T1000 (cell line): ENCODE measurements at regions not wholly inside any gene's neighbourhood (a gene's known extent, or its start where the extent isn't known, plus 50 kb on each side); places are given as distances from the start of the nearest gene placed in this dataset.
"Not testable (repeated sequence)": the region's sequence is repeated elsewhere in the genome, so short reads cannot be mapped to it uniquely, and the experiment has no call there.

Experiments used
- DNase-seq: peaks from one replicate; lab custom pipeline; 2025; ENCODE audit warnings: mixed read lengths; lab: John Stamatoyannopoulos, UW

GRCh38 chr3:152151877-152152765 is 116.6 kb upstream of the MBNL1 start:
- not testable (repeated sequence) for DNase-seq

DNA sequence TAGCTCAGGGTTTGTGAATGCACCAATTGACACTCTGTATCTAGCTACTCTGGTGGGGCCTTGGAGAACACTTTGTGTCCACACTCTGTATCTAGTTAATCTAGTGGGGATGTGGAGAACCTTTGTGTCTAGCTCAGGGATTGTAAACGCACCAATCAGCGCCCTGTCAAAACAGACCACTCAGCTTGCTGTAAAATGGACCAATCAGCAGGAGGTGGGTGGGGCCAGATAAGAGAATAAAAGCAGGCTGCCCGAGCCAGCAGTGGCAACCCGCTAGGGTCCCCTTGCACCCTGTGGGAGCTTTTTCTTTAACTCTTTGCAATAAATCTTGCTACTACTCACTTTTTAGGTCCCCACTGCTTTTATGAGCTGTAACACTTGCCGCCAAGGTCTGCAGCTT is 115.6 kb upstream of the MBNL1 start:
- DNase-seq: not testable (repeated sequence)

GRCh38 chr3:152155246-152156020 is 113.3 kb upstream of the MBNL1 start:
- no peak for DNase-seq

- DNase-seq: no peak
Observed at GRCh38 chr3:152156880-152157279, 111.8 kb upstream of the MBNL1 start.

DNA sequence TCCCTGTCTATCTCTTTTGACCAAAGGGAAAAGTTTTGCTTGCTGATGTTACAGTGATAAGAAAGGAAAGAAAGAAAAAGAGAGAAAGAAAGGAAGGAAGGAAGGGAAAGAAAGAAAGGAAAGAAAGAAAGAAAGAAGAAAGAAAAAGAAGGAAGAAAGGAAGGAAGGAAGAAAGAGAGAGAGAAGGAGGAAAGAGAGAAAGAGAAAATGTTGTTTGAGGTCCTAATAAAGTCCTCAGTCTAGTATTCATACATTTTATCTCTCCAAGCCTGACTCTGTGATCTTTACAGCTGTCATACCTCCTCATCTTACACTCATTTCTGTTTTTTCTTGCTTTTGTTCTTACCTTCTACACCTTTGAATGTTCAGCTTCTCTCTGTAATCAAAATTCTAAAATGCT is 111.4 kb upstream of the MBNL1 start:
- no peak for DNase-seq

- no peak for DNase-seq
Observed at GRCh38 chr3:152159328-152159727, 109.4 kb upstream of the MBNL1 start.

GRCh38 chr3:152160350-152161011 is 108.2 kb upstream of the MBNL1 start:
- DNase-seq: no peak

DNA sequence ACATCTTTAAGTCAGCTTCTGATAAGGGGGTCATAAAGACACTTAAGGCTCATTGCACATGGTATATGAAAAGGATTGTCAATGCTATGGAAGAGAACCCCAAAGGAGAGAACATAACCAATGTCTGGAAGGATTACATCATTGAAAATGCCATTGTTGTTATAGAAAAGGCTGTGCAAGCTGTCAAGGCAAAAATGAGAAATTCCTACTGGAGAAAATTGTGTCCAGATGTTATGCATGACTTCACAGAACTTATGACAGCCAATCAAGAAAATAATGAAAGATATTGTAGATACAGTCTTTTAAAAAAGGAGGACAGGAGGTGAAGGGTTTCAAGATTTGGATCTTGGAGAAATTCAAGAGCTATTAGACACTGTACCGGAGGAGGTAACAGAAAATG is 96.3 kb upstream of the MBNL1 start:
- no peak for DNase-seq

DNA sequence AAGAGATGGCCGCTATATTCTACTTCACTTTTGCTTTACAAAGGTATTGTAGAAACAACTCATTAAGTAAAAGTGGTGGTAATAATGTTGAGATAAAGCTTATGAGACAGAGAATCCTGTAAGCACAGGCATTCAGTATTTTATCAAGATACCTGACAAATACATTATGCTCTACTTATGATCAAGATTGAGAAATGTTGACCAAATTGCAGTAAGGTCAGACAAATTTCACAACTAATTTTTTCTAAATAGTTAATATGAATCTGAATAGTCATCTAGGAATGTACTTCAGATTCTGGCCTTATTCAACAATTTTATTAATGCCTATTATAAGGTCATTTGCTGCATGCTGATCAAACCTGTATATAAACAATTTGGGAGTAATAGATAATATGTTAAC is 95.1 kb upstream of the MBNL1 start:
- DNase-seq: no peak

GRCh38 chr3:152174876-152175527 is 93.7 kb upstream of the MBNL1 start:
- DNase-seq: no peak

DNA sequence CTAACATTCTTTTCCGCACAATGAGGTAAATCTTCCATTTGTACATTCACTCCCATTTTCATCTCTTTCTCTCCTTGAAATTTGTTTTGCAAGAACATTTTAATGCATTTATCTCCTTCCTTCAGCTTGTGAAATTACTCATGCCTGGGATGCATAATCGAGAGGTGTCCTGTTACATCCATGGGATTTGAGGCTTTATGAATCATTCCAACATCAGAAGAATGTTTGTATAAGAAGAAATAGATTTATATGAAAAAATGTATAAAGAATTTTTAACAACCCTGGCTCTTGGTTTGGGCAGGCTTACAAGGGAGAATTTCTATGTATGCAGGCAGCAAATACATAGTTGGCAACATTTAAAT is 93.2 kb upstream of the MBNL1 start:
- DNase-seq: no peak

- no peak for DNase-seq
Observed at GRCh38 chr3:152176241-152176640, 92.5 kb upstream of the MBNL1 start.

DNA sequence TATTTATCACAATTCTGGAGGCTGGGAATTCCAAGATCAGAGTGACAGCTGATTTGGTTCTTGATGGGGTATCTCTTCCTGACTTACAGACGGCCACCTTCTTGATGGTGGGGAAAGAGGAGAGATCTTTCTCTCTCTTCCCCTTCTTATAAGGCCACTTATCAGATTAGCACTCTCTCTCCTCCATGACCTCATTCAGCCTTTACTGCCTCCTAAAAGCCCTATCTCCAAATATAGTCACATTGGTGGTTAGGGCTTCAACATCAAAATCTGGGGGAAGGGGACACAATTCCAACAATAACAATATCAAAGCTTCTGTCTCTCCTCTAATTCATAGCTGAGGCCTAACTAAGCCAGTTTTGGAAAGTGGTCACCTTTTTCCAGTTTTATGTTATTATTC is 91.7 kb upstream of the MBNL1 start:
- no peak for DNase-seq

DNA sequence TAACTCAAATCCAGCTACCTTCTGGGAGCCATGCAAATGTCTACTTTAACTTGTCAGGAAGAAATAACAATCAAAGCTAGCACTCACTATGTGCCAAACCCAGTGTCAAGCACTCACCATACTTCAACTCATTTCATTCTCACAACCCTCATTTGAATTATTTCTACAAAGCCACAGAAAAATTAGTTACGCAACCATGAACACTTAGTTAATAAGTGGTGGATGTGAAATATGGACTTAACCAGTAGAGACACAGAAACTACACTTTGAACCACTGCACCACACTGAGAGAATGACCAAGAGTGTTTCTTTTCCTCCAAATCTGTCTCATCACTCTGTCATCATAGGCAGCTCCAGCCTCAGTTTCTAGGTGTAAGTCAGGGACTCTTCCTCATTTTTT is 91.0 kb upstream of the MBNL1 start:
- no peak for DNase-seq

DNA sequence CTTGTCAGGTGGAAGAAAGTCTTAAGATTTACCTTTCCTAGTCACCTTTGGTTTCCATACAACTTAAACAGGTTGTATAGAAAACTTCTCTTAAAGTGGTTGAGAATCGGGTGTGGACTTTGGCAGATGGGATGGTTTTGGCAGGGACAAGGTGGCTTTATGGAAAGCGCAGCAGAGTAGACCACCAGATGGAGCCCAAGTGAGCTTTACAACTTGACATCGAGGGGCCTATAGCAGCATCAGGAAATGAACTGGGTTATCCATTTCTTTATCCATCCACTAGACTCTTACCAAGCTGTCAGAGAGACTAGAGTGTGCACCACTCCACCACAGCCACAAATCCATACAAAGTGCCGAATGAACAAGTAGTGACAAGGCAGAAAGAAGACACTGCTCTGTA is 85.3 kb upstream of the MBNL1 start:
- DNase-seq: no peak

DNA sequence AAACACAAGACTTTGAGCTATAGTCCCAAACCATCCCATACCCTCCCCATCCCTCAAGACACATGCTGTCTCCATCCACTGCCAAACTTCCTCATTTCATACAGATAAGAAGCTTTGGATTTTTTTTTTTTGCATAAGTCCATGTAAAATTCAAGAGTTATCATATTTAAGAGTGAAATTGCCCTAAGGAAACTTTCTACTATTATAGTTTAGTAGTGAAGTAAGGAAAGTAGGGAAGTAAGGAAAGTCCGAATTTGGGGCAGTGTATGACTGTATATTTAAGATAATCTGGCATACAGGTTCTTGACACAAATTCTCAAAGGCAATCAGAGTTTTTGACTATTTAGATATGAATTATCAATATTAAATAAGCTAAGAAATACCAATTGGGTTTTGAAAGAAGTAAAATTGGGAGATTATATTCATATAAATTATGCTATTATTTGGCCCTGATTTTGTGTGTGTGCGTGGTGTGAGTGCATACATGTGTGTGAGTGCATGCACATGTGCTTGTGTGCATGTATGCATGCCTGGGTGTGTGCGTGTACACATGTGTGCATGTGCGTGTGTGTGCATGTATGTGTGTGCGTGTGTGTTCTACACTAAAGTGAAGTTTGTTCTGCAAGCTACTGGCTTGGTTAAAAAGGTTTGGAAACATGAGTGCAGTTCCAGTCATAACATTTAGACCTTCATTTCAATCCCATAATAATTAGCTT is 83.6 kb upstream of the MBNL1 start:
- DNase-seq: no peak

- DNase-seq: no peak
Observed at GRCh38 chr3:152185891-152186630, 82.7 kb upstream of the MBNL1 start.

DNA sequence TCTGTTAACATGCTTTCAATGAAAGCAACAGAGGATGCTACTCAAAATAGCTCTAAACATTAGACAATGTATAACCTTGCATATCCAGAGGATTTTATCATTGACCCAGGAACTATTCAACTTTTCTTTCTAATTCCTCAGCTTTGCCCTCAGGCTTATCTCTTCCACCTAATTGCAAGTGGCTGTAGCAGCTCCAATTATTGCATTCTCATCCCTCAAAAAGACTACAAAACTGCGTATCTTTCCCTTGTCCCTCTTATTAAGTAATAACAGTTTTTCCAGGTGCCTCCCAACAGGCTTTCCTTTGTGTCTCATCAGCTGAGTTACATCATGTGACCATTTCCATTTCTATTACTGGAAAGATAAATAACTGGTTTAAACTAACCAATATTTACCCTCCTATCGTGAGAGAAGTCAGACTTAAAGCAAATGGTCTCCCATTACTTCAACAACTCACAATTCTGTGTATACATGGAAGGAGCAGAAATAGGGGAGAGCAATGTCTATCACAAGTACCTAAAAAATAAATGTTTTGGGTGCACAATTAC is 78.0 kb upstream of the MBNL1 start:
- no peak for DNase-seq

- no peak for DNase-seq
Observed at GRCh38 chr3:152192050-152192449, 76.7 kb upstream of the MBNL1 start.

GRCh38 chr3:152192936-152193672 is 75.6 kb upstream of the MBNL1 start:
- DNase-seq: no peak
